ENCODE measurements at regions not wholly inside any gene's neighbourhood (a gene's known extent, or its start where the extent isn't known, plus 50 kb on each side); places are given as distances from the start of the nearest gene placed in this dataset.
"Not testable (repeated sequence)": the region's sequence is repeated elsewhere in the genome, so short reads cannot be mapped to it uniquely, and the experiment has no call there.

DNA sequence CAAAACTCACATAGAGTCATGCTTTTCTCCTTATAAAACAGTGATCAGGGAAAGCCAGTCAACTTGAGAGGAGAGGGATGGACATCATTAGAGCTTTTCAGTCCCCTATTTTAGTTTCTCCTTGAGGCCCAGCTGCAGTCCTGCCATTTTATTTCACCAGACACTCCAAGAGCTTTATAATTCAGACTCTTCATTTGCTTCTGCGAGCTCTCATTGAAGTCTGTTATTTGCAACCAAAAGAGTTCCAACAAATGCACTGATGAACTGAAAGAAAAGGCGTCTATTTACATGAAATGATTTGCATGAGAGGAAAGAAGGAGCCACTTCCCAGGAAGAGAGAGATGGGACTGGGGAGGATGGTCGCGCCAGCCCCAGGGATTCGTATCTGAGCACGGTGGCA lies 86.8 kb downstream of the NDUFA12 start:
- Histone ChIP-seq H3K36me3 (replicated peaks; ENCODE audit: insufficient read depth, low read depth) (no peaks in the 10 kb centered on the region), H3K4me3 (no peak overlapping the region), H3K4me2 (no peak overlapping the region), H3K79me2 (no peaks in the 10 kb centered on the region), H3K27me3 (no peaks in the 10 kb centered on the region), H3K4me1 (ENCODE audit: insufficient read depth) (no peaks in the 10 kb centered on the region), H2AFZ (no peak overlapping the region), H3K27ac (no peak overlapping the region), H4K20me1 (ENCODE audit: insufficient read depth, poor library complexity, severe bottlenecking) (no peaks in the 10 kb centered on the region), H3K9me3 (ENCODE audit: low read depth) (no peaks in the 10 kb centered on the region), H3K9me2 (replicated peaks; ENCODE audit: insufficient read depth) (no peaks in the 10 kb centered on the region)
- TF ChIP-seq, protein P1, sequence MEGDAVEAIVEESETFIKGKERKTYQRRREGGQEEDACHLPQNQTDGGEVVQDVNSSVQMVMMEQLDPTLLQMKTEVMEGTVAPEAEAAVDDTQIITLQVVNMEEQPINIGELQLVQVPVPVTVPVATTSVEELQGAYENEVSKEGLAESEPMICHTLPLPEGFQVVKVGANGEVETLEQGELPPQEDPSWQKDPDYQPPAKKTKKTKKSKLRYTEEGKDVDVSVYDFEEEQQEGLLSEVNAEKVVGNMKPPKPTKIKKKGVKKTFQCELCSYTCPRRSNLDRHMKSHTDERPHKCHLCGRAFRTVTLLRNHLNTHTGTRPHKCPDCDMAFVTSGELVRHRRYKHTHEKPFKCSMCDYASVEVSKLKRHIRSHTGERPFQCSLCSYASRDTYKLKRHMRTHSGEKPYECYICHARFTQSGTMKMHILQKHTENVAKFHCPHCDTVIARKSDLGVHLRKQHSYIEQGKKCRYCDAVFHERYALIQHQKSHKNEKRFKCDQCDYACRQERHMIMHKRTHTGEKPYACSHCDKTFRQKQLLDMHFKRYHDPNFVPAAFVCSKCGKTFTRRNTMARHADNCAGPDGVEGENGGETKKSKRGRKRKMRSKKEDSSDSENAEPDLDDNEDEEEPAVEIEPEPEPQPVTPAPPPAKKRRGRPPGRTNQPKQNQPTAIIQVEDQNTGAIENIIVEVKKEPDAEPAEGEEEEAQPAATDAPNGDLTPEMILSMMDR (IDR thresholded peaks at IDR 0.05; ENCODE audit: poor library complexity), result no peak
- TF ChIP-seq EZH2 (IDR thresholded peaks at IDR 0.05; ENCODE audit: borderline replicate concordance) (no peak), EZH2phosphoT487 (IDR thresholded peaks at IDR 0.05; ENCODE audit: low read depth, severe bottlenecking, unreplicated experiment) (no peak)
- 85% methylated on average over 6 of the region's 6 CpGs for WGBS (ENCODE audit: low lambda C conversion rate, missing lambda C conversion rate)
- DNase-seq (ENCODE audit: low spot score), result no peak

DNA sequence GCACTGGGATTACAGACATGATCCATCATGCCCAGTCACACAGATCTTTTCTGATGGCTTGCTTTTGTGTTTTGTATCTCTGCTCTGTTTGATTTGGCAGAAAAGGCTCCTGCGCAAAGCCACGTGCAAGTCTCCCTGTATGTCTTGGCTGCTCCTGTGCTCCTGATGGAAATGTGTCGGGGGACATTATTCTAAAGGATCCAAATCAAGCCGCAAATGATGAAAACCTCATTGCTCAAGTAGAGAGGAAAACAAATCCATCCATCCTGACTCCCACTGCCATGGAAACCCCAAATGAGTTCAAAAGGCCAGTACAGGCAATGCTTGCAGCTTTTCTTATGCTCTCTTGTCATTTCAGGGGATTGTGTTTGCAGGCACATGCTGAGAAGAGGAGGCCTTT lies 93.8 kb downstream of the NDUFA12 start:
- 72% methylated on average over 4 of the region's 4 CpGs for WGBS (ENCODE audit: low lambda C conversion rate, missing lambda C conversion rate)

DNA sequence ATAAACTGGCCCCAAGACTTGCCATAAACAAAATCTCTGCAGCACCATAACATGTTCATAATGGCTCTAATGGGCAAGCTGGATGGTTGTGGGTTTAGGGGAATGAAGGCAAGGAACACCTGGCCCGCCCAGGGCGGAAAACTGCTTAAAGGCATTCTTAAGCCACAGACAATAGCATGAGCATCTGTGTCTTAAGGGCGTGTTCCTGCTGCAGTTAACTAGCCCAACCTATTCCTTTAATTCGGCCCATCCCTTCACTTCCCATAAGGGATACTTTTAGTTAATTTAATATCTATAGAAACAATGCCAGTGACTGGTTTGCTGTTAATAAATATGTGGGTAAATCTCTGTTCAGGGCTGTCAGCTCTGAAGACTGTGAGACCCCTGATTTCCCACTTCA lies 97.7 kb downstream of the NDUFA12 start:
- H3K4me1 ChIP-seq (ENCODE audit: insufficient read depth); H3K9me3 ChIP-seq (ENCODE audit: low read depth); DNase-seq (ENCODE audit: low spot score); H3K4me2 ChIP-seq; H4K20me1 ChIP-seq (ENCODE audit: insufficient read depth, poor library complexity, severe bottlenecking); H3K4me3 ChIP-seq; H2AFZ ChIP-seq; H3K27me3 ChIP-seq; H3K79me2 ChIP-seq; H3K36me3 ChIP-seq (replicated peaks; ENCODE audit: insufficient read depth, low read depth); H3K9me2 ChIP-seq (replicated peaks; ENCODE audit: insufficient read depth); H3K27ac ChIP-seq: not testable (repeated sequence)
- 90% methylated on average over 4 of the region's 4 CpGs for WGBS (ENCODE audit: low lambda C conversion rate, missing lambda C conversion rate)

More for the DNA sequence above, 93.8 kb downstream of the NDUFA12 start:
- TF ChIP-seq EZH2 (IDR thresholded peaks at IDR 0.05; ENCODE audit: borderline replicate concordance) (no peak), EZH2phosphoT487 (IDR thresholded peaks at IDR 0.05; ENCODE audit: low read depth, severe bottlenecking, unreplicated experiment) (no peak)
- TF ChIP-seq, protein P1 (IDR thresholded peaks at IDR 0.05; ENCODE audit: poor library complexity), result no peak
- no peaks in the 10 kb centered on the region for H4K20me1 ChIP-seq (ENCODE audit: insufficient read depth, poor library complexity, severe bottlenecking)
- no peak for DNase-seq (ENCODE audit: low spot score)
- H3K4me3 ChIP-seq, result no peak overlapping the region
- H3K9me3 ChIP-seq (ENCODE audit: low read depth), result no peaks in the 10 kb centered on the region
- no peak overlapping the region for H3K27ac ChIP-seq
- no peaks in the 10 kb centered on the region for H3K9me2 ChIP-seq (replicated peaks; ENCODE audit: insufficient read depth)
- no peak overlapping the region for H3K4me2 ChIP-seq
- H3K27me3 ChIP-seq, result no peaks in the 10 kb centered on the region
- no peaks in the 10 kb centered on the region for H3K36me3 ChIP-seq (replicated peaks; ENCODE audit: insufficient read depth, low read depth)
- H2AFZ ChIP-seq, result no peak overlapping the region
- H3K4me1 ChIP-seq (ENCODE audit: insufficient read depth), result no peaks in the 10 kb centered on the region
- H3K79me2 ChIP-seq, result no peaks in the 10 kb centered on the region

DNA sequence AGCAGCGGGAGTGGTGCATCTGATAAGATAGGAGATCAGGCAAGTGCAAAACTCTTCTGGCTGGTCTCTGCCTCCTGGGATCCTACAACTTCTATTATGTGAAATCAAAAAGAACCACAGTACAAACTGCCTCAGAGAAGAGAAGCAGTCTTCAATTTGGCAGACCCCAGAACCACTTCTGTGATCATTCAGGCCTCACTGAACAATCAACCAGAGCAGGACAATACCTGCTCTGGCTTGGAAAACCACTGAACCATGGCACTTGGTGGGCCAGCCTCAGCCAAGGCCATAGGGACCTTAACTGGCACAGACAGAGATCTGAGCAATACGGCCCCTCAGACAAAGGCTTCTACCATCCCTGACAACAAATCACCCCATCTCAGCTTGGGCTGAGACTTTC lies 103.0 kb downstream of the NDUFA12 start:
- Histone ChIP-seq H3K9me3 (ENCODE audit: low read depth) (no peaks in the 10 kb centered on the region), H4K20me1 (ENCODE audit: insufficient read depth, poor library complexity, severe bottlenecking) (no peaks in the 10 kb centered on the region), H3K27ac (no peak overlapping the region), H3K4me1 (ENCODE audit: insufficient read depth) (peaks cover 1% of the 10 kb centered on the region), H2AFZ (no peak overlapping the region), H3K9me2 (replicated peaks; ENCODE audit: insufficient read depth) (no peaks in the 10 kb centered on the region), H3K27me3 (no peaks in the 10 kb centered on the region), H3K4me3 (no peak overlapping the region), H3K4me2 (no peak overlapping the region), H3K79me2 (no peaks in the 10 kb centered on the region), H3K36me3 (replicated peaks; ENCODE audit: insufficient read depth, low read depth) (no peaks in the 10 kb centered on the region)
- no peak for DNase-seq (ENCODE audit: low spot score)
- no peak for TF ChIP-seq EZH2phosphoT487 (IDR thresholded peaks at IDR 0.05; ENCODE audit: low read depth, severe bottlenecking, unreplicated experiment)
- no peak for TF ChIP-seq EZH2 (IDR thresholded peaks at IDR 0.05; ENCODE audit: borderline replicate concordance)
- TF ChIP-seq, protein P1 (IDR thresholded peaks at IDR 0.05; ENCODE audit: poor library complexity), result no peak
- WGBS (ENCODE audit: low lambda C conversion rate, missing lambda C conversion rate), result 74% methylated on average over 2 of the region's 2 CpGs

All from hepatocyte (in vitro differentiated cells).